WTC11 (cell line): ENCODE measurements at regions not wholly inside any gene's neighbourhood (a gene's known extent, or its start where the extent isn't known, plus 50 kb on each side); places are given as distances from the start of the nearest gene placed in this dataset.

Source experiments
- ATAC-seq: fragments of 200-7000 bp; cut with Tn5 transposase; 2 replicates; pipeline ENCODE4 v1.10.0; 2021; ENCODE audit warnings: mild to moderate bottlenecking, moderate library complexity
- CTCF ChIA-PET: fragments of 300-600 bp; sonication (Branson Sonifier 250); formaldehyde crosslinking; loops from one replicate; lab custom pipeline; 2021; ENCODE audit warnings: antibody characterized with exemption; lab: Charles Lee
- POLR2A ChIA-PET: fragments of 350-600 bp; sonication (Branson Sonifier 250); formaldehyde crosslinking; loops from one replicate; lab custom pipeline; 2021; ENCODE audit warnings: antibody characterized with exemption; lab: Charles Lee
- DNase-seq: peaks from one replicate; pipeline ENCODE4 v3.0.0; 2021; ENCODE audit warnings: low spot score
- H3K27ac Mint-ChIP-seq: 2 replicates; pipeline ENCODE4 v1.8.0; 2021; ENCODE audit warnings: mixed read lengths
- H3K27me3 Mint-ChIP-seq: 2 replicates; pipeline ENCODE4 v1.8.0; 2021; ENCODE audit warnings: low read depth, mild to moderate bottlenecking, moderate library complexity, mixed read lengths
- H3K36me3 Mint-ChIP-seq: 2 replicates; pipeline ENCODE4 v1.8.0; 2021; ENCODE audit warnings: mixed read lengths
- H3K4me1 Mint-ChIP-seq: 2 replicates; pipeline ENCODE4 v1.8.0; 2022; ENCODE audit warnings: mixed read lengths
- H3K4me3 Mint-ChIP-seq: 2 replicates; pipeline ENCODE4 v1.8.0; 2021; ENCODE audit warnings: mild to moderate bottlenecking, moderate library complexity, mixed read lengths
- H3K9me3 Mint-ChIP-seq: 2 replicates; pipeline ENCODE4 v1.8.0; 2021; ENCODE audit warnings: mixed read lengths
- ATF3 ChIP-seq: sonication (generic); formaldehyde crosslinking; conservative IDR thresholded peaks from 2 replicates; pipeline ENCODE4 v1.8.1; 2022; ENCODE audit warnings: mild to moderate bottlenecking, missing genetic modification reagents
- CREB1 ChIP-seq: sonication (generic); formaldehyde crosslinking; IDR thresholded peaks from 2 replicates; pipeline ENCODE4 v1.8.0; 2023; ENCODE audit warnings: mild to moderate bottlenecking, missing genetic modification reagents
- E2F1 ChIP-seq: sonication (generic); formaldehyde crosslinking; IDR thresholded peaks from 2 replicates; pipeline ENCODE4 v1.8.0; 2022; ENCODE audit warnings: mild to moderate bottlenecking, missing genetic modification reagents
- ELF4 ChIP-seq: sonication (generic); formaldehyde crosslinking; IDR thresholded peaks from 2 replicates; pipeline ENCODE4 v1.8.1; 2022; ENCODE audit warnings: low read depth, mild to moderate bottlenecking, moderate library complexity, missing genetic modification reagents
- ETV6 ChIP-seq: sonication (generic); formaldehyde crosslinking; IDR thresholded peaks from 2 replicates; pipeline ENCODE4 v1.8.1; 2022; ENCODE audit warnings: mild to moderate bottlenecking, missing genetic modification reagents
- GABPB1 ChIP-seq: sonication (generic); formaldehyde crosslinking; IDR thresholded peaks from 2 replicates; pipeline ENCODE4 v1.8.1; 2023; ENCODE audit warnings: mild to moderate bottlenecking, missing genetic modification reagents
- GRHL2 ChIP-seq: fragments of 250-450 bp; sonication (Bioruptor Pico); IDR thresholded peaks from 2 replicates; pipeline ENCODE4 v1.8.0; 2022; ENCODE audit warnings: mild to moderate bottlenecking, moderate library complexity; ENCODE audit not compliant: insufficient replicate concordance, severe bottlenecking
- NR2C2 ChIP-seq: sonication (generic); formaldehyde crosslinking; IDR thresholded peaks from 2 replicates; pipeline ENCODE4 v1.8.0; 2022; ENCODE audit warnings: mild to moderate bottlenecking, missing genetic modification reagents
- NR3C1 ChIP-seq: sonication (generic); formaldehyde crosslinking; conservative IDR thresholded peaks from 2 replicates; pipeline ENCODE4 v1.8.1; 2023; ENCODE audit warnings: low read depth, mild to moderate bottlenecking, missing genetic modification reagents
- ZNF416 ChIP-seq: fragments of 250-450 bp; sonication (Bioruptor Pico); IDR thresholded peaks from 2 replicates; pipeline ENCODE4 v1.9.0; 2021; ENCODE audit warnings: mild to moderate bottlenecking, inconsistent platforms
- ZNF671 ChIP-seq: fragments of 250-450 bp; sonication (Bioruptor Pico); IDR thresholded peaks from 2 replicates; pipeline ENCODE4 v1.8.0; 2021; ENCODE audit warnings: mild to moderate bottlenecking
- TF ChIP-seq, protein P1 (sequence below): sonication (generic); formaldehyde crosslinking; IDR thresholded peaks from 2 replicates; pipeline ENCODE4 v1.8.0; 2022; ENCODE audit warnings: mild to moderate bottlenecking, missing genetic modification reagents
- TF ChIP-seq, protein P2 (sequence below): fragments of 250-450 bp; sonication (Bioruptor Pico); IDR thresholded peaks from 2 replicates; pipeline ENCODE4 v1.9.0; 2021; ENCODE audit warnings: mild to moderate bottlenecking, borderline replicate concordance
- TF ChIP-seq, protein P3 (sequence below): sonication (generic); formaldehyde crosslinking; IDR thresholded peaks from 2 replicates; pipeline ENCODE4 v1.8.1; 2022; ENCODE audit warnings: missing genetic modification reagents, borderline replicate concordance
- TF ChIP-seq, protein P4 (sequence below): sonication (generic); formaldehyde crosslinking; IDR thresholded peaks from 2 replicates; pipeline ENCODE4 v1.8.1; 2023; ENCODE audit warnings: mild to moderate bottlenecking, missing genetic modification reagents, moderate library complexity

DNA sequence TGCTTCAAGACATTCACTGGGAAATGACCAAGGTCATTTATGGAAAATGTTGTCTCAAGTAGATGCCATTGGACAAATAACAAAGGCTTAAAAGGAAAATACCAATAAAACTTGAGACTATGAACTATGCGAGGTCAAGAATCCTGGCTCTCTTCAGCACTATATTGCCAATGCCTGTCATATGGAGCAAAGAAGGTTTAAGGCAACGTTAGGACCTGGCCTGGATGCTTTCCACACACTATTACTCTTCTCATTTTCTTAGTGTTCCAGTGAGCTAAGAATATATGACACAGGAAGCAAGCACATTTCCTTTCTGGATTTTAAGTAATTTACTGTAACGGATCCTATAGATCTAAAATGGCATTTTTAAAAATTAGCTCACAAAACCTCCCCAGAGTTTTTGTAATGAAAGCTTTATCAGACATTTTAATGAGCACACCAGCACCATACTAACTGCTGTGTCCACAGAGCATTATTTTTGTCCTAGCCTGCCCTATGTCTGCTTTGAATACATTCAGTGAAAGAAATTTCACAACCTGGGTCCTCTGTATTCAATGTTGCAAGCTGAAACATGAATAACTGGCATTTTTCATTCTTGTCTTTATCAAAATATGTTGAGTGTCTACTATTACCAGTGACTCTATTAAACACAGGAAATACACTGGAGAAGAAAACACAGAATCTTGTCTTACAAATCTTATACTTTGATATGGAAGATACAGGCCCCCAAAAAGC is 315.6 kb downstream of the CETN3 start:
- Mint-ChIP-seq H3K27me3 (no peaks in the 10 kb centered on the region), H3K4me3 (no peak overlapping the region), H3K27ac (no peak overlapping the region), H3K9me3 (peaks cover 17% of the 10 kb centered on the region), H3K4me1 (no peaks in the 10 kb centered on the region), H3K36me3 (peaks cover 6% of the 10 kb centered on the region)
- POLR2A ChIA-PET: no interaction called here
- no peak for DNase-seq
- CTCF ChIA-PET: no interaction called here
- TF ChIP-seq, protein P1, sequence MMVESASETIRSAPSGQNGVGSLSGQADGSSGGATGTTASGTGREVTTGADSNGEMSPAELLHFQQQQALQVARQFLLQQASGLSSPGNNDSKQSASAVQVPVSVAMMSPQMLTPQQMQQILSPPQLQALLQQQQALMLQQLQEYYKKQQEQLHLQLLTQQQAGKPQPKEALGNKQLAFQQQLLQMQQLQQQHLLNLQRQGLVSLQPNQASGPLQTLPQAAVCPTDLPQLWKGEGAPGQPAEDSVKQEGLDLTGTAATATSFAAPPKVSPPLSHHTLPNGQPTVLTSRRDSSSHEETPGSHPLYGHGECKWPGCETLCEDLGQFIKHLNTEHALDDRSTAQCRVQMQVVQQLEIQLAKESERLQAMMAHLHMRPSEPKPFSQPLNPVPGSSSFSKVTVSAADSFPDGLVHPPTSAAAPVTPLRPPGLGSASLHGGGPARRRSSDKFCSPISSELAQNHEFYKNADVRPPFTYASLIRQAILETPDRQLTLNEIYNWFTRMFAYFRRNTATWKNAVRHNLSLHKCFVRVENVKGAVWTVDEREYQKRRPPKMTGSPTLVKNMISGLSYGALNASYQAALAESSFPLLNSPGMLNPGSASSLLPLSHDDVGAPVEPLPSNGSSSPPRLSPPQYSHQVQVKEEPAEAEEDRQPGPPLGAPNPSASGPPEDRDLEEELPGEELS (CRISPR knock-in tag): no peak
- TF ChIP-seq GRHL2 (CRISPR knock-in tag) (no peak), ZNF416 (CRISPR knock-in tag) (no peak), ETV6 (CRISPR knock-in tag) (no peak), ZNF671 (CRISPR knock-in tag) (no peak)
- TF ChIP-seq, protein P2, sequence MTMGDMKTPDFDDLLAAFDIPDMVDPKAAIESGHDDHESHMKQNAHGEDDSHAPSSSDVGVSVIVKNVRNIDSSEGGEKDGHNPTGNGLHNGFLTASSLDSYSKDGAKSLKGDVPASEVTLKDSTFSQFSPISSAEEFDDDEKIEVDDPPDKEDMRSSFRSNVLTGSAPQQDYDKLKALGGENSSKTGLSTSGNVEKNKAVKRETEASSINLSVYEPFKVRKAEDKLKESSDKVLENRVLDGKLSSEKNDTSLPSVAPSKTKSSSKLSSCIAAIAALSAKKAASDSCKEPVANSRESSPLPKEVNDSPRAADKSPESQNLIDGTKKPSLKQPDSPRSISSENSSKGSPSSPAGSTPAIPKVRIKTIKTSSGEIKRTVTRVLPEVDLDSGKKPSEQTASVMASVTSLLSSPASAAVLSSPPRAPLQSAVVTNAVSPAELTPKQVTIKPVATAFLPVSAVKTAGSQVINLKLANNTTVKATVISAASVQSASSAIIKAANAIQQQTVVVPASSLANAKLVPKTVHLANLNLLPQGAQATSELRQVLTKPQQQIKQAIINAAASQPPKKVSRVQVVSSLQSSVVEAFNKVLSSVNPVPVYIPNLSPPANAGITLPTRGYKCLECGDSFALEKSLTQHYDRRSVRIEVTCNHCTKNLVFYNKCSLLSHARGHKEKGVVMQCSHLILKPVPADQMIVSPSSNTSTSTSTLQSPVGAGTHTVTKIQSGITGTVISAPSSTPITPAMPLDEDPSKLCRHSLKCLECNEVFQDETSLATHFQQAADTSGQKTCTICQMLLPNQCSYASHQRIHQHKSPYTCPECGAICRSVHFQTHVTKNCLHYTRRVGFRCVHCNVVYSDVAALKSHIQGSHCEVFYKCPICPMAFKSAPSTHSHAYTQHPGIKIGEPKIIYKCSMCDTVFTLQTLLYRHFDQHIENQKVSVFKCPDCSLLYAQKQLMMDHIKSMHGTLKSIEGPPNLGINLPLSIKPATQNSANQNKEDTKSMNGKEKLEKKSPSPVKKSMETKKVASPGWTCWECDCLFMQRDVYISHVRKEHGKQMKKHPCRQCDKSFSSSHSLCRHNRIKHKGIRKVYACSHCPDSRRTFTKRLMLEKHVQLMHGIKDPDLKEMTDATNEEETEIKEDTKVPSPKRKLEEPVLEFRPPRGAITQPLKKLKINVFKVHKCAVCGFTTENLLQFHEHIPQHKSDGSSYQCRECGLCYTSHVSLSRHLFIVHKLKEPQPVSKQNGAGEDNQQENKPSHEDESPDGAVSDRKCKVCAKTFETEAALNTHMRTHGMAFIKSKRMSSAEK (CRISPR knock-in tag): no peak
- ATAC-seq: no peak

DNA sequence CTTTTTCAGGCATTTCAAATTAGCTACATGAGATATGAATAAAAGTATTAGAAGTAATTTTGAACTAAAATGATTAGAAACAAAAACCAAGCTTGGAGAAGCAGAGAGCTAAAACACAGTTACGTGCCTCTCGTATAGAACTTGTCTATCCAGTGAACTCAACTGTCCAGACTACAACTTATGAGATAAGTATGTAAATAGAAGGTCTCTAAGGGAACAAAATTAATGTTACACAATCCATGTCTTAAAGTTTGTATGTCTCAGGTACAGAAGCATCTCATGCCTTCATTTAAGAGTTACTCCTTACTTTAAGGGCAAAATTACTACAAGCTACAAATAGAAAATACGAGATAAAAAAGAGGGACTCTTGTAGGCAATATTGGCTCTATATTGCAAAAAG is 316.8 kb downstream of the CETN3 start:
- ATAC-seq: no peak
- H3K36me3 Mint-ChIP-seq: peaks cover 9% of the 10 kb centered on the region
- POLR2A ChIA-PET: no interaction called here

More for the DNA sequence above, 316.8 kb downstream of the CETN3 start:
- no peaks in the 10 kb centered on the region for H3K4me1 Mint-ChIP-seq
- CTCF ChIA-PET: no interaction called here
- DNase-seq: no peak
- no peak overlapping the region for H3K4me3 Mint-ChIP-seq
- H3K27me3 Mint-ChIP-seq: no peaks in the 10 kb centered on the region
- TF ChIP-seq CREB1 (CRISPR knock-in tag) (no peak), E2F1 (no peak), GABPB1 (CRISPR knock-in tag) (no peak), ATF3 (no peak), NR2C2 (no peak), GRHL2 (CRISPR knock-in tag) (no peak), NR3C1 (no peak), ELF4 (CRISPR knock-in tag) (no peak)
- TF ChIP-seq, protein P3, sequence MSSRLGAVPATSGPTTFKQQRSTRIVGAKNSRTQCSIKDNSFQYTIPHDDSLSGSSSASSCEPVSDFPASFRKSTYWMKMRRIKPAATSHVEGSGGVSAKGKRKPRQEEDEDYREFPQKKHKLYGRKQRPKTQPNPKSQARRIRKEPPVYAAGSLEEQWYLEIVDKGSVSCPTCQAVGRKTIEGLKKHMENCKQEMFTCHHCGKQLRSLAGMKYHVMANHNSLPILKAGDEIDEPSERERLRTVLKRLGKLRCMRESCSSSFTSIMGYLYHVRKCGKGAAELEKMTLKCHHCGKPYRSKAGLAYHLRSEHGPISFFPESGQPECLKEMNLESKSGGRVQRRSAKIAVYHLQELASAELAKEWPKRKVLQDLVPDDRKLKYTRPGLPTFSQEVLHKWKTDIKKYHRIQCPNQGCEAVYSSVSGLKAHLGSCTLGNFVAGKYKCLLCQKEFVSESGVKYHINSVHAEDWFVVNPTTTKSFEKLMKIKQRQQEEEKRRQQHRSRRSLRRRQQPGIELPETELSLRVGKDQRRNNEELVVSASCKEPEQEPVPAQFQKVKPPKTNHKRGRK (CRISPR knock-in tag): no peak
- TF ChIP-seq, protein P4, sequence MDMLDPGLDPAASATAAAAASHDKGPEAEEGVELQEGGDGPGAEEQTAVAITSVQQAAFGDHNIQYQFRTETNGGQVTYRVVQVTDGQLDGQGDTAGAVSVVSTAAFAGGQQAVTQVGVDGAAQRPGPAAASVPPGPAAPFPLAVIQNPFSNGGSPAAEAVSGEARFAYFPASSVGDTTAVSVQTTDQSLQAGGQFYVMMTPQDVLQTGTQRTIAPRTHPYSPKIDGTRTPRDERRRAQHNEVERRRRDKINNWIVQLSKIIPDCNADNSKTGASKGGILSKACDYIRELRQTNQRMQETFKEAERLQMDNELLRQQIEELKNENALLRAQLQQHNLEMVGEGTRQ (CRISPR knock-in tag): no peak
- TF ChIP-seq, all 79 proteins: peak for 0
- H3K27ac Mint-ChIP-seq: no peak overlapping the region
- H3K9me3 Mint-ChIP-seq: peaks cover 27% of the 10 kb centered on the region
